Trophoblast cell (in vitro differentiated cells and primary cell): ENCODE measurements at regions not wholly inside any gene's neighbourhood (a gene's known extent, or its start where the extent isn't known, plus 50 kb on each side); places are given as distances from the start of the nearest gene placed in this dataset.

Source experiments
- DNase-seq, 2 donors: peaks; one replicate each; pipeline ENCODE4 v3.0.0-alpha.2; 2016
- H2AFZ ChIP-seq: 2 replicates; pipeline ENCODE4 v1.6.1; 2013; ENCODE audit warnings: low read length, moderate library complexity, mild to moderate bottlenecking; ENCODE audit not compliant: insufficient read depth, poor library complexity
- H2AK5ac ChIP-seq: 2 replicates; pipeline ENCODE4 v1.6.1; 2013; ENCODE audit warnings: mild to moderate bottlenecking, low read length
- H2BK120ac ChIP-seq: 2 replicates; pipeline ENCODE4 v1.6.1; 2013; ENCODE audit warnings: low read length, mild to moderate bottlenecking, moderate library complexity; ENCODE audit not compliant: insufficient read depth, poor library complexity
- H2BK12ac ChIP-seq: 2 replicates; pipeline ENCODE4 v1.6.1; 2013; ENCODE audit warnings: mild to moderate bottlenecking, low read length, moderate library complexity
- H2BK5ac ChIP-seq: 2 replicates; pipeline ENCODE4 v1.6.1; 2013; ENCODE audit warnings: low read length, low read depth, moderate library complexity, mild to moderate bottlenecking; ENCODE audit not compliant: poor library complexity
- H3K14ac ChIP-seq: 2 replicates; pipeline ENCODE4 v1.6.1; 2013; ENCODE audit warnings: mild to moderate bottlenecking, low read length
- H3K18ac ChIP-seq: 2 replicates; pipeline ENCODE4 v1.6.1; 2013; ENCODE audit warnings: mild to moderate bottlenecking, low read length
- H3K23ac ChIP-seq: 2 replicates; pipeline ENCODE4 v1.6.1; 2013; ENCODE audit warnings: low read length
- H3K27ac ChIP-seq: 2 replicates; pipeline ENCODE4 v1.5.1; 2013; ENCODE audit warnings: low read depth, mild to moderate bottlenecking, inconsistent platforms, low read length, moderate library complexity
- H3K27me3 ChIP-seq: 2 replicates; pipeline ENCODE4 v1.6.1; 2013; ENCODE audit warnings: inconsistent platforms, mild to moderate bottlenecking, low read length, moderate library complexity; ENCODE audit not compliant: insufficient read depth
- H3K36me3 ChIP-seq, 2 experiments: 1 replicate in 1 of 2; 2 replicates in 1 of 2; pipeline ENCODE4 v1.6.1; 2013; ENCODE audit warnings: low read length in 2 of 2, mild to moderate bottlenecking in 2 of 2, moderate library complexity in 1 of 2; ENCODE audit not compliant: insufficient read depth in 2 of 2, control insufficient read depth in 1 of 2
- H3K4ac ChIP-seq: 2 replicates; pipeline ENCODE4 v1.6.1; 2013; ENCODE audit warnings: low read depth, mild to moderate bottlenecking, low read length, moderate library complexity
- H3K4me1 ChIP-seq, 2 experiments: 1 replicate in 1 of 2; 2 replicates in 1 of 2; pipeline ENCODE4 v1.6.1; 2013; ENCODE audit warnings: low read length in 2 of 2, mild to moderate bottlenecking in 2 of 2, moderate library complexity in 1 of 2; ENCODE audit not compliant: insufficient read depth in 2 of 2, control insufficient read depth in 1 of 2
- H3K4me2 ChIP-seq: 2 replicates; pipeline ENCODE4 v1.6.1; 2013; ENCODE audit warnings: inconsistent platforms, mild to moderate bottlenecking, low read length, moderate library complexity
- H3K4me3 ChIP-seq: 2 replicates; pipeline ENCODE4 v1.5.1; 2013; ENCODE audit warnings: mild to moderate bottlenecking, low read depth, low read length, inconsistent platforms
- H3K79me1 ChIP-seq: one replicate; pipeline ENCODE4 v1.6.1; 2013; ENCODE audit warnings: low read length
- H3K79me2 ChIP-seq: 2 replicates; pipeline ENCODE4 v1.6.1; 2013; ENCODE audit warnings: low read length, mild to moderate bottlenecking; ENCODE audit not compliant: control insufficient read depth, insufficient read depth, poor library complexity
- H3K9ac ChIP-seq: 2 replicates; pipeline ENCODE4 v1.6.1; 2013; ENCODE audit warnings: mild to moderate bottlenecking, low read length
- H3K9me3 ChIP-seq: 2 replicates; pipeline ENCODE4 v1.6.1; 2013; ENCODE audit warnings: low read depth, mild to moderate bottlenecking, control low read depth, inconsistent platforms, low read length; ENCODE audit not compliant: insufficient read depth
- H4K12ac ChIP-seq: 2 replicates; pipeline ENCODE4 v1.6.1; 2013; ENCODE audit warnings: low read depth, mild to moderate bottlenecking, low read length, moderate library complexity
- H4K8ac ChIP-seq: 2 replicates; pipeline ENCODE4 v1.6.1; 2013; ENCODE audit warnings: low read depth, mild to moderate bottlenecking, low read length, moderate library complexity
- H4K91ac ChIP-seq: one replicate; pipeline ENCODE4 v1.6.1; 2013; ENCODE audit warnings: low read depth, mild to moderate bottlenecking, low read length, moderate library complexity
- WGBS: extraction: QIAGEN DNeasy Blood & Tissue Kit; methylation state at CpG from one replicate; pipeline ENCODE4 v1.1.7; 2013; ENCODE audit warnings: missing lambda C conversion rate; ENCODE audit not compliant: insufficient read length, insufficient coverage; ENCODE audit errors: extremely low coverage; 5-methylcytosine and 5-hydroxymethylcytosine counted together

DNA sequence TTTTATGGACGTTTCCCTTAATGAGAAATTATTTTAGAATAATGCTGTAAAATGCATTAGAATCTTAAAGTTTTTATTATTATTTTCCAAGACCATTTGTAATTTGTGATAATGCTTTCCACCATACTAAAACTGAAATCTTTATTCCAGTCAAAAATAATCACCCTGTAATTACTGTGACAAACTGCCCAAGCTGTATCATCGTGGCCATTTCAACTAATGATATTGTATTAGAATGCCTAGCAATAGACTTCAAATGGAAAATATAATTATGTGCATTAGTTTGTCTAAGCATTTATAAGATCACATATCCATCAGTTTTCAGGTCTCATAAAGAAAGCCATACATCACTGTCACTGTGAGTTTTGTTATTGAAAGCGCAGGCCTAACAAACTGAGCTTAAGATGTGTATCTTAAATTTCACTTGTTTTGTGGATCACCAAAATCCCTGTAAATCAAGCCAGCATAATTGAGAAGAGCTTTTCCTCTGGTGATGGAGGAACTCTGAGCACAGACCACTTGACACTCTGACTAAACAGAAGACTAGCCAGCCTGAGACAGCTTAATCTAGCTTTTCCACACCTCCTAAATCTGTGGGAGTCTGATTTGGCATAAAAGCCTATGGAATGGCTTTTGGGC is 1312.2 kb upstream of the ACVR2A start:
- Histone ChIP-seq H2BK5ac (no peak overlapping the region), H3K4me1 (no peaks in the 10 kb centered on the region), H3K9ac (no peak overlapping the region), H3K79me2 (no peaks in the 10 kb centered on the region), H3K27me3 (no peaks in the 10 kb centered on the region), H4K12ac (no peak overlapping the region), H3K4me2 (no peak overlapping the region), H3K79me1 (no peaks in the 10 kb centered on the region), H3K4ac (no peak overlapping the region), H3K4me3 (no peak overlapping the region), H3K27ac (no peak overlapping the region), H2AK5ac (no peak overlapping the region), H3K36me3 (no peaks in the 10 kb centered on the region), H2AFZ (no peak overlapping the region), H4K8ac (no peak overlapping the region), H4K91ac (no peak overlapping the region), H2BK12ac (no peak overlapping the region), H3K23ac (no peak overlapping the region), H2BK120ac (no peak overlapping the region), H3K14ac (no peak overlapping the region), H3K18ac (no peak overlapping the region), H3K9me3 (no peaks in the 10 kb centered on the region)
- WGBS, result no CpG with 5 or more reads among the region's 3 CpGs
- no peak for DNase-seq

GRCh38 chr2:146532009-146532408 is 1312.8 kb upstream of the ACVR2A start:
- no peaks in the 10 kb centered on the region for H3K36me3 ChIP-seq
- H3K4me1 ChIP-seq, result no peaks in the 10 kb centered on the region
- H2AK5ac ChIP-seq, result no peak overlapping the region
- no peaks in the 10 kb centered on the region for H3K79me2 ChIP-seq
- WGBS, result no CpG with 5 or more reads among the region's 3 CpGs
- DNase-seq, result no peak
- H2AFZ ChIP-seq, result no peak overlapping the region
- H3K9ac ChIP-seq, result no peak overlapping the region
- H3K27ac ChIP-seq, result no peak overlapping the region
- no peak overlapping the region for H3K4me3 ChIP-seq
- H2BK5ac ChIP-seq, result no peak overlapping the region
- H3K23ac ChIP-seq, result no peak overlapping the region
- no peak overlapping the region for H2BK120ac ChIP-seq
- H3K9me3 ChIP-seq, result no peaks in the 10 kb centered on the region
- no peak overlapping the region for H3K14ac ChIP-seq
- H4K91ac ChIP-seq, result no peak overlapping the region
- no peak overlapping the region for H3K4ac ChIP-seq
- no peak overlapping the region for H3K18ac ChIP-seq
- H3K27me3 ChIP-seq, result no peaks in the 10 kb centered on the region
- no peaks in the 10 kb centered on the region for H3K79me1 ChIP-seq
- H3K4me2 ChIP-seq, result no peak overlapping the region
- no peak overlapping the region for H2BK12ac ChIP-seq
- H4K12ac ChIP-seq, result no peak overlapping the region
- no peak overlapping the region for H4K8ac ChIP-seq

GRCh38 chr2:146530886-146531285 is 1313.9 kb upstream of the ACVR2A start:
- no peak overlapping the region for H3K9ac ChIP-seq
- no peaks in the 10 kb centered on the region for H3K79me2 ChIP-seq
- H2AFZ ChIP-seq, result no peak overlapping the region

DNA sequence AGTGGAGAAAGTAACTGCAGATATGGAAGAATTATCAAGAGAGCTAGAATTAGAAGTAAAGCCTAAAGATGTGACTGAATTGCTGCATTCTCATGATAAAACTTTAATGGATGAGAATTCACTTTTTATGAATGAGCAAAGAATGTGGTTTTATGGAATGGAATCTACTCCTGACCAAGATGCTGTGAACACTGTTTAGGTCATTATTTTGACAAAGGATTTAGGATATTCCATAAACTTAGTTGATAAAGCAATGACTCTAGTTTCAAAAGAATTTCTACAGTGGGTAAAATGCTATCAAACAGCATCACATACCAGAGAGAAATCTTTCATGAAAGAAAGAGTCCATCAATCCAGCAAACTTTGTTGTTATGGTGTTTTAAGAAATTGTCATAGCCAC is 1317.7 kb upstream of the ACVR2A start:
- Histone ChIP-seq H4K8ac (no peak overlapping the region), H3K9me3 (no peaks in the 10 kb centered on the region), H3K79me1 (no peaks in the 10 kb centered on the region), H2AK5ac (no peak overlapping the region), H3K18ac (no peak overlapping the region), H3K27me3 (no peaks in the 10 kb centered on the region), H2BK120ac (no peak overlapping the region), H3K23ac (no peak overlapping the region), H3K79me2 (no peaks in the 10 kb centered on the region), H3K27ac (no peak overlapping the region), H2AFZ (no peak overlapping the region), H3K4ac (no peak overlapping the region), H3K9ac (no peak overlapping the region), H4K12ac (no peak overlapping the region), H3K4me1 (no peaks in the 10 kb centered on the region), H4K91ac (no peak overlapping the region), H3K4me2 (no peak overlapping the region), H3K14ac (no peak overlapping the region), H2BK5ac (no peak overlapping the region), H3K36me3 (no peaks in the 10 kb centered on the region), H3K4me3 (no peak overlapping the region), H2BK12ac (no peak overlapping the region)
- DNase-seq, result no peak

More at GRCh38 chr2:146530886-146531285, 1313.9 kb upstream of the ACVR2A start:
- H2AK5ac ChIP-seq, result no peak overlapping the region
- H3K23ac ChIP-seq, result no peak overlapping the region
- H4K8ac ChIP-seq, result no peak overlapping the region
- H2BK120ac ChIP-seq, result no peak overlapping the region
- no peak overlapping the region for H4K12ac ChIP-seq
- no peak overlapping the region for H3K4me2 ChIP-seq
- no peak overlapping the region for H4K91ac ChIP-seq
- H3K4ac ChIP-seq, result no peak overlapping the region
- no peak overlapping the region for H3K14ac ChIP-seq
- no peak overlapping the region for H3K18ac ChIP-seq
- no peak for DNase-seq
- no peaks in the 10 kb centered on the region for H3K27me3 ChIP-seq
- no peak overlapping the region for H3K4me3 ChIP-seq
- H3K9me3 ChIP-seq, result no peaks in the 10 kb centered on the region
- no peaks in the 10 kb centered on the region for H3K79me1 ChIP-seq
- no peaks in the 10 kb centered on the region for H3K4me1 ChIP-seq
- H3K27ac ChIP-seq, result no peak overlapping the region
- H2BK5ac ChIP-seq, result no peak overlapping the region
- H3K36me3 ChIP-seq, result no peaks in the 10 kb centered on the region
- no peak overlapping the region for H2BK12ac ChIP-seq
